Fibroblast of the aortic adventitia (primary cell): ENCODE measurements at regions not wholly inside any gene's neighbourhood (a gene's known extent, or its start where the extent isn't known, plus 50 kb on each side); places are given as distances from the start of the nearest gene placed in this dataset.

ENCODE experiments used
- DNase-seq: peaks from one replicate; pipeline ENCODE4 v3.0.0-alpha.2; 2010; ENCODE audit warnings: low read depth
- H3K4me3 ChIP-seq: 2 replicates; pipeline ENCODE4 v1.5.1; 2011; ENCODE audit warnings: low read depth, mild to moderate bottlenecking, control low read depth, low read length, moderate library complexity
- CTCF ChIP-seq: IDR thresholded peaks from 2 replicates; pipeline ENCODE4 v1.5.1; 2011; ENCODE audit warnings: mild to moderate bottlenecking, low read length, control low read depth, inconsistent platforms; ENCODE audit not compliant: insufficient read depth

- DNase-seq = no peak
- no peak overlapping the region for H3K4me3 ChIP-seq
- TF ChIP-seq CTCF = no peak
Observed at GRCh38 chr1:14476170-14476955, 122.1 kb upstream of the KAZN start.

- DNase-seq = no peak
- H3K4me3 ChIP-seq = no peak overlapping the region
- TF ChIP-seq CTCF = no peak
Observed at GRCh38 chr1:14478120-14478519, 120.4 kb upstream of the KAZN start.

- no peak for TF ChIP-seq CTCF
- H3K4me3 ChIP-seq = no peak overlapping the region
- peak; percentile 12 for DNase-seq
Observed at GRCh38 chr1:14479865-14480264, 118.6 kb upstream of the KAZN start.

- no peak for TF ChIP-seq CTCF
- H3K4me3 ChIP-seq = no peak overlapping the region
- no peak for DNase-seq
Observed at GRCh38 chr1:14482784-14483450, 115.6 kb upstream of the KAZN start.

- no peak overlapping the region for H3K4me3 ChIP-seq
- TF ChIP-seq CTCF = no peak
- no peak for DNase-seq
Observed at GRCh38 chr1:14485285-14485684, 113.2 kb upstream of the KAZN start.

- TF ChIP-seq CTCF = no peak
- peak; percentile 98 for DNase-seq
Observed at GRCh38 chr1:14486401-14487201, 111.9 kb upstream of the KAZN start.

More at GRCh38 chr1:14486401-14487201, 111.9 kb upstream of the KAZN start:
- H3K4me3 ChIP-seq = no peak overlapping the region
